ENCODE measurements at regions not wholly inside any gene's neighbourhood (a gene's known extent, or its start where the extent isn't known, plus 50 kb on each side); places are given as distances from the start of the nearest gene placed in this dataset.

- TF ChIP-seq CTCF (IDR thresholded peaks at IDR 0.05) (no peak), POLR2A (IDR thresholded peaks at IDR 0.05) (no peak), POLR2AphosphoS5 (IDR thresholded peaks at IDR 0.05) (peak in 2 of 3 donors; percentile 47 to 69), EP300 (IDR thresholded peaks at IDR 0.05) (no peak)
Measured at GRCh38 chr4:128385683-128386304, 98.2 kb upstream of the PGRMC2 start.
